ENCODE measurements at regions not wholly inside any gene's neighbourhood (a gene's known extent, or its start where the extent isn't known, plus 50 kb on each side); places are given as distances from the start of the nearest gene placed in this dataset.

DNA sequence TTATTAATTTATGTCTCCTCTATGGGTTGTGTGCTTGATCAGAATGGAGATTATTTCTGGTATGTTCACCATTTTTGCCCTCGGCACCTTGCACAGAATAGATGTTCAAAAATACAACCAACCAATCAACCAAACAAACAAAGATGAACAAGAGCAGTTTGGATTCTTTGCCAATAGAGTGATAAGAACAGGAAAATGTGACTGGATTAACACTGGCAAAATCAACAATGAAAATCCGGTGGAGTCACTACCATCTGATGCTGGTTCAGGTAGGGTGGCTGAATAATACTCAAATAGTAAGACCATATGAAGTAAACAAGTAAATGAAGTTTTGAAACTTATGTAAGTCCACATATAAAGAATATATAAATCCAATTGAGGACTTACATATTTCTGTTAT lies 685.0 kb upstream of the EPHA5 start:
- H4K20me1 ChIP-seq (ENCODE audit: control insufficient read depth, extremely low read depth, insufficient read depth, low read length), result no peaks in the 10 kb centered on the region
- TF ChIP-seq CTCF (conservative IDR thresholded peaks at IDR 0.05 in 1 of 2, IDR thresholded peaks at IDR 0.05 in 1 of 2; ENCODE audit: low read depth in 1 of 2, low read length in 2 of 2) (no peak), EZH2 (IDR thresholded peaks at IDR 0.05; ENCODE audit: low read length, missing control alignments) (no peak)

DNA sequence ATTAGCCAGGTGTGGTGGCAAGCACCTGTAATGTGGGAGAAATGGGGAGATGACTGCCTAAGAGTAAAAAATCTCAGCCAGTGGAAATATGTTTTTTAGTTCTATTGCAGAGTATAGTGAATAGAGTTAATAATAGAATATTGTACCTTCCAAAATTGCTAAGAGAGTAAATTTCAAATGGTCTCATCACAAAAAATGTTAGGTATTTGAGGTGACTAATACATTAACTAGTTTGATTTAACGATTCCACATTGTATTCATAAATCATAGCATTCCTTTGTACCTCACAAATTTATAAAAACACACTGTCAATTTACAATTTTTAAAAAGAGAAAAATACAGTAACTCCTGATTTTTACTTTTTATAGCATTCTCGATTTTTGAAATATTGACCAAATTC lies 681.5 kb upstream of the EPHA5 start:
- Histone ChIP-seq H3K9ac (ENCODE audit: insufficient read depth, low read length) (no peak overlapping the region), H3K27ac (ENCODE audit: insufficient read depth, low read length) (no peak overlapping the region), H4K20me1 (ENCODE audit: control insufficient read depth, extremely low read depth, insufficient read depth, low read length) (no peaks in the 10 kb centered on the region), H3K4me2 (ENCODE audit: extremely low read depth, insufficient read depth, low read length) (no peak overlapping the region), H3K9me3 (ENCODE audit: control insufficient read depth, insufficient read depth, low read depth, low read length) (no peaks in the 10 kb centered on the region), H2AFZ (ENCODE audit: low read length) (no peak overlapping the region), H3K36me3 (ENCODE audit: control insufficient read depth, insufficient read depth, low read length) (no peaks in the 10 kb centered on the region), H3K4me3 (replicated peaks in 1 of 4; ENCODE audit: control extremely low read depth in 1 of 4, insufficient read depth in 1 of 4, low read depth in 3 of 4, low read length in 4 of 4) (no peak overlapping the region), H3K79me2 (ENCODE audit: control insufficient read depth, insufficient read depth, low read length) (no peaks in the 10 kb centered on the region), H3K27me3 (ENCODE audit: control insufficient read depth, insufficient read depth, low read length) (no peaks in the 10 kb centered on the region), H3K4me1 (ENCODE audit: control insufficient read depth, extremely low read depth, insufficient read depth, low read length) (no peaks in the 10 kb centered on the region)
- peak in 1 of 2 donors; percentile 42 for DNase-seq (ENCODE audit: low read depth in 2 of 2)
- no peak for TF ChIP-seq CTCF (conservative IDR thresholded peaks at IDR 0.05 in 1 of 2, IDR thresholded peaks at IDR 0.05 in 1 of 2; ENCODE audit: low read depth in 1 of 2, low read length in 2 of 2)
- no peak for TF ChIP-seq EZH2 (IDR thresholded peaks at IDR 0.05; ENCODE audit: low read length, missing control alignments)

More for the DNA sequence above, 685.0 kb upstream of the EPHA5 start:
- no peak overlapping the region for H3K4me2 ChIP-seq (ENCODE audit: extremely low read depth, insufficient read depth, low read length)
- H3K4me3 ChIP-seq (replicated peaks in 1 of 4; ENCODE audit: control extremely low read depth in 1 of 4, insufficient read depth in 1 of 4, low read depth in 3 of 4, low read length in 4 of 4), result no peak overlapping the region
- H3K9me3 ChIP-seq (ENCODE audit: control insufficient read depth, insufficient read depth, low read depth, low read length), result no peaks in the 10 kb centered on the region
- no peaks in the 10 kb centered on the region for H3K4me1 ChIP-seq (ENCODE audit: control insufficient read depth, extremely low read depth, insufficient read depth, low read length)
- H3K27me3 ChIP-seq (ENCODE audit: control insufficient read depth, insufficient read depth, low read length), result no peaks in the 10 kb centered on the region
- no peaks in the 10 kb centered on the region for H3K79me2 ChIP-seq (ENCODE audit: control insufficient read depth, insufficient read depth, low read length)
- H3K27ac ChIP-seq (ENCODE audit: insufficient read depth, low read length), result no peak overlapping the region
- no peak overlapping the region for H2AFZ ChIP-seq (ENCODE audit: low read length)
- no peaks in the 10 kb centered on the region for H3K36me3 ChIP-seq (ENCODE audit: control insufficient read depth, insufficient read depth, low read length)
- H3K9ac ChIP-seq (ENCODE audit: insufficient read depth, low read length), result no peak overlapping the region
- no peak for DNase-seq (ENCODE audit: low read depth in 2 of 2)

DNA sequence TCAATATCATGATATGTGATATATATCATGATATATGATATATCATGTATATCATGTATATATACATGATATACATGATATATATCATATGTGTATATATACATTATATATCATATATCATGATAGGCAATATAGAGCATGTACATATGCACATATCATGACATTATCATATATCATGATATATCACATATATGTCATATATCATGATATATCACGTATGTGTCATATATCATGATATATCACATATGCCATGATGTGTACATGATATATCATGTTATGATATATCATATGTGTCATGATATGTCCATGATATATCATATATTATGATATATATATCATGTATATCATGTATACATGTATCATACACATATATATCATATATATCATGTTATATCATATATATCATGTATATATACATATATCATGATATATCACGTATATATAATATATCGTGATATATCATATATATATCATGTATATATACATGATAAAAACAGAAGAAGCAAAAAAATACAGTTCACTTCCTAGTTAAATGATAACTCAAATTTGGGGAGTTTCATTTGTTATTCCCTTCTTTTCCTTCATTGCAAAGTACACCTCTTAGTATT lies 670.1 kb upstream of the EPHA5 start:
- no peaks in the 10 kb centered on the region for H3K27me3 ChIP-seq (ENCODE audit: control insufficient read depth, insufficient read depth, low read length)
- H3K27ac ChIP-seq (ENCODE audit: insufficient read depth, low read length), result no peak overlapping the region
- no peak overlapping the region for H3K4me3 ChIP-seq (replicated peaks in 1 of 4; ENCODE audit: control extremely low read depth in 1 of 4, insufficient read depth in 1 of 4, low read depth in 3 of 4, low read length in 4 of 4)
- no peaks in the 10 kb centered on the region for H3K36me3 ChIP-seq (ENCODE audit: control insufficient read depth, insufficient read depth, low read length)
- TF ChIP-seq EZH2 (IDR thresholded peaks at IDR 0.05; ENCODE audit: low read length, missing control alignments) (no peak), CTCF (conservative IDR thresholded peaks at IDR 0.05 in 1 of 2, IDR thresholded peaks at IDR 0.05 in 1 of 2; ENCODE audit: low read depth in 1 of 2, low read length in 2 of 2) (no peak)
- no peak for DNase-seq (ENCODE audit: low read depth in 2 of 2)
- H3K9ac ChIP-seq (ENCODE audit: insufficient read depth, low read length), result no peak overlapping the region
- H3K4me2 ChIP-seq (ENCODE audit: extremely low read depth, insufficient read depth, low read length), result no peak overlapping the region
- no peaks in the 10 kb centered on the region for H3K79me2 ChIP-seq (ENCODE audit: control insufficient read depth, insufficient read depth, low read length)
- no peaks in the 10 kb centered on the region for H3K9me3 ChIP-seq (ENCODE audit: control insufficient read depth, insufficient read depth, low read depth, low read length)
- H3K4me1 ChIP-seq (ENCODE audit: control insufficient read depth, extremely low read depth, insufficient read depth, low read length), result no peaks in the 10 kb centered on the region
- no peaks in the 10 kb centered on the region for H4K20me1 ChIP-seq (ENCODE audit: control insufficient read depth, extremely low read depth, insufficient read depth, low read length)
- H2AFZ ChIP-seq (ENCODE audit: low read length), result no peak overlapping the region
